ENCODE measurements at regions not wholly inside any gene's neighbourhood (a gene's known extent, or its start where the extent isn't known, plus 50 kb on each side); places are given as distances from the start of the nearest gene placed in this dataset.
"Not testable (repeated sequence)": the region's sequence is repeated elsewhere in the genome, so short reads cannot be mapped to it uniquely, and the experiment has no call there.

DNA sequence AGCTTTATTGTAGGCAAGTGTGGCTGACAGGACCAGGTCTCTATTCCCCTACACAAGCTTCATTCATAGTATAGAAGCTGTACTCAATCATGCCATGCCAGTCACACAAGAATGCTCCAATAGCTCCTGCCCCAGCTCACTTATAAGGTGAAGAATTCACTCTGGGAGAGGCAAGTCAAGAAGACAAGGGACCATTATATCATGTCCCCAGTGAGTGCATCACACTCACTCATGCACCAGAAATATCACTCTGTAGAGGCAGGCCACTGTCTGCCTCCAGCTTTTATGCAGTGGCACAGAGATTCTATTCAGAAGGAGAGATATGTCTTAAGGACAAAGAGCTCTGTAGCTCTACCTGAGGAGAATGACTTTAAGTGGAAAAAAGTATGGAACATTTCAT lies 263.2 kb downstream of the GJA1 start:
- H3K27me3 ChIP-seq = no peaks in the 10 kb centered on the region
- no peak for DNase-seq
- H3K4me3 ChIP-seq = no peak overlapping the region
- H3K4me1 ChIP-seq (ENCODE audit: insufficient read depth) = peaks cover 1% of the 10 kb centered on the region
- intact Hi-C loops (cut with DNase I) = no loop called here
- no peak overlapping the region for H3K27ac ChIP-seq
- H3K36me3 ChIP-seq = no peaks in the 10 kb centered on the region
- TF ChIP-seq EP300 (IDR thresholded peaks at IDR 0.05) (no peak), CTCF (IDR thresholded peaks at IDR 0.05) (no peak), POLR2A (IDR thresholded peaks at IDR 0.05) (no peak)
- H3K9me3 ChIP-seq = no peaks in the 10 kb centered on the region

- H3K4me1 ChIP-seq (ENCODE audit: insufficient read depth); intact Hi-C loops (cut with DNase I); H3K9me3 ChIP-seq; H3K27me3 ChIP-seq; H3K36me3 ChIP-seq; H3K27ac ChIP-seq; H3K4me3 ChIP-seq; DNase-seq: not testable (repeated sequence)
- WGBS, 3 donors = 83 to 91% (median 84%) methylated on average over 8 of the region's 8 CpGs
Observed at GRCh38 chr6:121703129-121703528, 267.7 kb downstream of the GJA1 start.

DNA sequence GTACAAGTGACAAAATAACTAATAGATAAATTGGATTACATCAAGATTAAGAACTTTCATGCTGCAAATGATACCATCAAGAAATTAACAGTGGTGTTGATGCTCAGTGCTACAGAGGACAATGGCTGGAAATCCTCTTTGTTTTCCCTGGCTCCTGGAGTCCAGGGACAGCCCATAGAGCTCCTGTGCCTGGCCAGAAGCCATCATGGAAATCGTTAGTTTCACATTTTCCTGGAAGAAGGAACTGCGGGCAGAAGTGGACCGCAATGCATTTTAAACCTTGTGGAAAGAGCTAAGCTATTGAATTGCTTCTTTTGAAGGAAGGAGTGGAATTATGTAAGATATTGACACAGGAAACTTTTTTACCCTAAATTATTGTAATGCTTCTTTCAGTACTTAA lies 276.0 kb downstream of the GJA1 start:
- intact Hi-C loops (cut with DNase I) = no loop called here
- TF ChIP-seq POLR2A (IDR thresholded peaks at IDR 0.05) (no peak), EP300 (IDR thresholded peaks at IDR 0.05) (no peak), CTCF (IDR thresholded peaks at IDR 0.05) (no peak)
- no peak overlapping the region for H3K4me3 ChIP-seq
- H3K4me1 ChIP-seq (ENCODE audit: insufficient read depth) = no peaks in the 10 kb centered on the region
- H3K9me3 ChIP-seq = no peaks in the 10 kb centered on the region
- no peak overlapping the region for H3K27ac ChIP-seq
- no peaks in the 10 kb centered on the region for H3K36me3 ChIP-seq
- no peaks in the 10 kb centered on the region for H3K27me3 ChIP-seq
- WGBS, 3 donors = 71 to 74% (median 73%) methylated on average over 3 of the region's 3 CpGs
- no peak for DNase-seq

DNA sequence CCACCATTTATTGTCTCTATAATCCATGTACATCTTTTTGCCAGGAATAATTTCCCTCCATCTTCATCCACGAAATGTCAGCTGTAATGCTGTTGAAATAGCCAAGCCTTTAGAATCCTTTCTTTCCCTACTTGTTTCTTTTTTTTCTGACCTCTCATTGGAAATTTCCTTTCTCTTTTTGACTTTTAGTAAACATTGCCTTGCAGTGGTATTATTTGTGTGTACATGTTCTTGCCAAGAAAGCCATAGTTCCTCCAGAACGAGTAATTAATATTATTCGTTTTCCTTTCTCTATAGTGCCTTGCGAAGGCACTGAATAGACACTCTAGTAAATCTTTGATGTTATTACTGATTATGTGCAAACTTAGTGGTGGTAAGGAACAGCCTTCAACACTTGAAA lies 282.2 kb downstream of the GJA1 start:
- H3K4me1 ChIP-seq (ENCODE audit: insufficient read depth) = no peaks in the 10 kb centered on the region
- 86 to 91% (median 88%) methylated on average over 4 of the region's 4 CpGs for WGBS, 3 donors
- no peak overlapping the region for H3K27ac ChIP-seq
- no peaks in the 10 kb centered on the region for H3K27me3 ChIP-seq
- DNase-seq = no peak
- no peak overlapping the region for H3K4me3 ChIP-seq
- no peaks in the 10 kb centered on the region for H3K36me3 ChIP-seq
- intact Hi-C loops (cut with DNase I) = no loop called here
- TF ChIP-seq EP300 (IDR thresholded peaks at IDR 0.05) (no peak), POLR2A (IDR thresholded peaks at IDR 0.05) (no peak), CTCF (IDR thresholded peaks at IDR 0.05) (no peak)
- H3K9me3 ChIP-seq = no peaks in the 10 kb centered on the region

DNA sequence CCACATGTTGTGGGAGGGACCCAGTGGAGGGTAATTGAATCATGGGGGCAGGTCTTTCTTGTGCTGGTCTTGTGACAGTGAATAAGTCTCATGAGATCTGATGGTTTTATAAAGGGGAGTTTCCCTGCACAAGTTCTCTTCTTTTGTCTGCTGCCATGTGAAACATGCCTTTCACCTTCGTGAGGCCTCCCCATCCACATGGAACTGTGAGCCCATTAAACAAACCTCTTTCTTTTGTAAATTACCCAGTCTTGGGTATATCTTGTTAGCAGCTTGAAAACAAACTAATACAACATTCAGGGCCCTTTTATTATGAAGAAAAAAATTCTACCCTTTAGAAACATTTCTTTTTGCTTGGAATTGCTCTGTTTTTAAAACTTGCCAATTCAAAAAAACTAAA lies 285.4 kb downstream of the GJA1 start:
- H3K4me3 ChIP-seq; intact Hi-C loops (cut with DNase I); H3K27ac ChIP-seq; H3K4me1 ChIP-seq (ENCODE audit: insufficient read depth); H3K36me3 ChIP-seq; H3K27me3 ChIP-seq; H3K9me3 ChIP-seq; DNase-seq: not testable (repeated sequence)
- WGBS, 3 donors = 90 to 96% (median 92%) methylated on average over 1 of the region's 1 CpG

DNA sequence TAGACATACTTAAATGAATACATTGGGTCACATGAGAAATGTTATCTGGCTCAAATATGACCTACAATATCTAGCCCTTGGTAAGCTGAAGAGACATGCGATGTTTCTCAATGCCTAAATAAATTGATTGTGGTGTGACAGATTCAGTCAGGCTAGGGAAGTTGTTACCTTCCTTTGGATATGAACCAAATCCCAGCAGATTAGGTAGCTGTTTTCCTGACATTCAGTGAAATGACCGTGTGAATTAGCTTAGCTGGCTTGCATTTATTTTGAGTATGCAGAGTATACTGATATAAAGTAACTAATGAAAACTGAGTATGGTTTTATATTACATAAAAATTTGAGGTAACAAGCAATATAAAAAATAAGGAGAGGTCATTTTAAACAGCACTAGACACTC lies 288.2 kb downstream of the GJA1 start:
- no peak overlapping the region for H3K4me3 ChIP-seq
- H3K9me3 ChIP-seq = no peaks in the 10 kb centered on the region
- H3K4me1 ChIP-seq (ENCODE audit: insufficient read depth) = no peaks in the 10 kb centered on the region
- no peak for DNase-seq
- H3K36me3 ChIP-seq = no peaks in the 10 kb centered on the region
- intact Hi-C loops (cut with DNase I) = no loop called here
- no peaks in the 10 kb centered on the region for H3K27me3 ChIP-seq
- WGBS, 3 donors = 71 to 81% (median 80%) methylated on average over 2 of the region's 2 CpGs
- no peak for TF ChIP-seq CTCF (IDR thresholded peaks at IDR 0.05)
- no peak for TF ChIP-seq POLR2A (IDR thresholded peaks at IDR 0.05)
- TF ChIP-seq EP300 (IDR thresholded peaks at IDR 0.05) = no peak
- H3K27ac ChIP-seq = no peak overlapping the region

Data from ovary (tissue), 7 donors.